ENCODE measurements at regions not wholly inside any gene's neighbourhood (a gene's known extent, or its start where the extent isn't known, plus 50 kb on each side); places are given as distances from the start of the nearest gene placed in this dataset.

DNA sequence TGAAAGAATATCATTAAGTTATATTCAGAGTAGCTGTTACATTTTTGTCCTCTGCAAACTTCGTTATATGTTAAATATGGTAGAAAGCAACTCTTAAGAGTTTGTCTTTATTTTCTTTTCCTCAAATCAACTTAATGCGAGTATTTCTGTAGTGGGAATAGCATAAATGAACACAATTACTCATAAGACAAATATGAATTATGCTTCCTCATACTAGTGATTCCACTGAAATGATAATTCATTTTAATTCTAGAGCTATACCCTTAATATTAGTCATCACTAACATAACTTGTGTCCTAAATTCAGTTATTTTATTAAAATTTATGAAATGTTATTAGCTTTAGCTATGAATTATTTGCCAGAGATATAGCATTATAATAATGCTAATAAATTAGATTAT, 820.6 kb upstream of the KCND2 start:
- H2AFZ ChIP-seq (ENCODE audit: low read depth, low read length): no peak overlapping the region
- no peaks in the 10 kb centered on the region for H3K36me3 ChIP-seq (ENCODE audit: insufficient read depth, low read length)
- no peak overlapping the region for H3K27ac Mint-ChIP-seq (ENCODE audit: unreplicated experiment)
- H3K9me3 Mint-ChIP-seq (ENCODE audit: unreplicated experiment): no peaks in the 10 kb centered on the region
- no peaks in the 10 kb centered on the region for H3K36me3 Mint-ChIP-seq (ENCODE audit: low read depth, unreplicated experiment)
- H3K79me2 ChIP-seq (ENCODE audit: insufficient read depth, low read length): no peaks in the 10 kb centered on the region
- no peak overlapping the region for H3K4me3 Mint-ChIP-seq (ENCODE audit: unreplicated experiment)
- H3K27me3 ChIP-seq (ENCODE audit: insufficient read depth, low read length): no peaks in the 10 kb centered on the region
- no peaks in the 10 kb centered on the region for H3K9me3 ChIP-seq (ENCODE audit: insufficient read depth, low read depth, low read length)
- TF ChIP-seq, protein P1, sequence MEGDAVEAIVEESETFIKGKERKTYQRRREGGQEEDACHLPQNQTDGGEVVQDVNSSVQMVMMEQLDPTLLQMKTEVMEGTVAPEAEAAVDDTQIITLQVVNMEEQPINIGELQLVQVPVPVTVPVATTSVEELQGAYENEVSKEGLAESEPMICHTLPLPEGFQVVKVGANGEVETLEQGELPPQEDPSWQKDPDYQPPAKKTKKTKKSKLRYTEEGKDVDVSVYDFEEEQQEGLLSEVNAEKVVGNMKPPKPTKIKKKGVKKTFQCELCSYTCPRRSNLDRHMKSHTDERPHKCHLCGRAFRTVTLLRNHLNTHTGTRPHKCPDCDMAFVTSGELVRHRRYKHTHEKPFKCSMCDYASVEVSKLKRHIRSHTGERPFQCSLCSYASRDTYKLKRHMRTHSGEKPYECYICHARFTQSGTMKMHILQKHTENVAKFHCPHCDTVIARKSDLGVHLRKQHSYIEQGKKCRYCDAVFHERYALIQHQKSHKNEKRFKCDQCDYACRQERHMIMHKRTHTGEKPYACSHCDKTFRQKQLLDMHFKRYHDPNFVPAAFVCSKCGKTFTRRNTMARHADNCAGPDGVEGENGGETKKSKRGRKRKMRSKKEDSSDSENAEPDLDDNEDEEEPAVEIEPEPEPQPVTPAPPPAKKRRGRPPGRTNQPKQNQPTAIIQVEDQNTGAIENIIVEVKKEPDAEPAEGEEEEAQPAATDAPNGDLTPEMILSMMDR (IDR thresholded peaks at IDR 0.05; ENCODE audit: insufficient read depth, low read depth, low read length): no peak
- TF ChIP-seq EZH2 (IDR thresholded peaks at IDR 0.05; ENCODE audit: insufficient read depth, low read length): no peak
- no peaks in the 10 kb centered on the region for H3K27me3 Mint-ChIP-seq (ENCODE audit: low read depth, unreplicated experiment)
- H4K20me1 ChIP-seq (ENCODE audit: insufficient read depth, low read length): no peaks in the 10 kb centered on the region
- DNase-seq (ENCODE audit: low read depth) (no peak), FAIRE-seq (no peak)
- H3K4me1 ChIP-seq (ENCODE audit: insufficient read depth, low read length): no peaks in the 10 kb centered on the region
- no peak overlapping the region for H3K4me3 ChIP-seq (ENCODE audit: insufficient read depth, low read depth, low read length)
- H3K4me1 Mint-ChIP-seq (ENCODE audit: low read depth, unreplicated experiment): no peaks in the 10 kb centered on the region
- H3K27ac ChIP-seq (ENCODE audit: low read depth, low read length): no peak overlapping the region
- H3K4me2 ChIP-seq (ENCODE audit: low read length): no peak overlapping the region
- no peak overlapping the region for H3K9ac ChIP-seq (ENCODE audit: low read length)

DNA sequence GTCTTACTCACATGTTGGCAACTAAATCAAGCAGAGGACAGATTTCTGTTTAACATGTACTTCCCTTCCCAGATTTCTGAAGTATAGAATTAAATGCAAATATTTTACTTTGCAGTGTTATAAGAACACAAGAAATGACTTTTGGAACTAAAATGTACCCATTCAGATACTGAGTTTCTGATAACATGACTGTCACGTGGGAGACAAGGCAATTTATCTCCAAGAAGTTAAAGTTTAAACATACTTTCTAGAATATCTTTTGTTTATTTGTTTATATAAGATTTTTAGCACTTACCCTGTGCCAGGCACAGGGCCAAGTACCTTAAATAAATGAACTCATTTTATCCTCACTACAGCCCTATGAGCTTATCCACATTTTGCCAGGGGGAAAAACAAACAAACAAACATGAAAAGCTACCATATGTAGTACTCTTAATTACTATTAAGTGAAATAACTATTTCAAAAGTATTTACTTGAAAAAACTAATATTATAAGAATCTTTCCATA, 807.1 kb upstream of the KCND2 start:
- Mint-ChIP-seq H3K4me1 (ENCODE audit: low read depth, unreplicated experiment) (no peaks in the 10 kb centered on the region), H3K36me3 (ENCODE audit: low read depth, unreplicated experiment) (no peaks in the 10 kb centered on the region), H3K9me3 (ENCODE audit: unreplicated experiment) (no peaks in the 10 kb centered on the region), H3K27me3 (ENCODE audit: low read depth, unreplicated experiment) (peaks cover 2% of the 10 kb centered on the region), H3K4me3 (ENCODE audit: unreplicated experiment) (no peak overlapping the region), H3K27ac (ENCODE audit: unreplicated experiment) (no peak overlapping the region)
- Histone ChIP-seq H3K9me3 (ENCODE audit: insufficient read depth, low read depth, low read length) (no peaks in the 10 kb centered on the region), H3K27ac (ENCODE audit: low read depth, low read length) (no peak overlapping the region), H3K27me3 (ENCODE audit: insufficient read depth, low read length) (no peaks in the 10 kb centered on the region), H3K79me2 (ENCODE audit: insufficient read depth, low read length) (no peaks in the 10 kb centered on the region), H3K4me1 (ENCODE audit: insufficient read depth, low read length) (no peaks in the 10 kb centered on the region), H3K4me2 (ENCODE audit: low read length) (no peak overlapping the region), H3K4me3 (ENCODE audit: insufficient read depth, low read depth, low read length) (no peak overlapping the region), H3K36me3 (ENCODE audit: insufficient read depth, low read length) (no peaks in the 10 kb centered on the region), H3K9ac (ENCODE audit: low read length) (no peak overlapping the region), H2AFZ (ENCODE audit: low read depth, low read length) (no peak overlapping the region), H4K20me1 (ENCODE audit: insufficient read depth, low read length) (no peaks in the 10 kb centered on the region)
- DNase-seq (ENCODE audit: low read depth) (no peak), FAIRE-seq (no peak)
- no peak for TF ChIP-seq EZH2 (IDR thresholded peaks at IDR 0.05; ENCODE audit: insufficient read depth, low read length)
- TF ChIP-seq, protein P1 (IDR thresholded peaks at IDR 0.05; ENCODE audit: insufficient read depth, low read depth, low read length): no peak

DNA sequence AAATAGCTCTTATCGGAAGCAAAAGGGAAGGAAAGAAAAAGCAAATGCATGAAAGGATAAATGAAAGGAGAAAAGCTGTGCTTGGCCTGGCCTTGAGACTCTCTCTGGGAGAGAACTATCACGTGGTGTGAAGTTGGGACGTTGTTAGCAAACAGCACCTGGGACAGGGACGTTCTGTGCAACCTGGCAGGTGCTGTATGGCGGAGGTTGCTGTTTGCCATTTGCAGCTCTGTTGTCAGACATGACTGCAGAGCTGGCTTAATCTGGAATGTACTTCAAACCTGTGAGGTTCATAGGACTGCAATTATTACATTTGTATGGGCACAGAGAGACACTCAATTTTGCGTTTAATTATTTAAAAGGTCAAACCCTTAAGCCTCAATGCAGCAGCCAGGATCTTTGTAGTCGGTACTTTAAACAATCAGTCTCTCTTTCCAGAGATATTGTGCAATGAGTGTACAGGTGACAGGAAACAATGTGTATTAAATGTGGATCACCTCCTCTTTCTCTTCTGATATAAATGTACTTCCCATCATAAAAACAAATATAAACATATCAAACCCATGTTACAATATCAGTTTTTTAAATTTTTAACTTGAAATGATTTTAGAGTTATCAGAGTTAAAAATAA, 800.5 kb upstream of the KCND2 start:
- H3K4me1 Mint-ChIP-seq (ENCODE audit: low read depth, unreplicated experiment): no peaks in the 10 kb centered on the region
- Histone ChIP-seq H3K27me3 (ENCODE audit: insufficient read depth, low read length) (no peaks in the 10 kb centered on the region), H3K27ac (ENCODE audit: low read depth, low read length) (no peak overlapping the region), H4K20me1 (ENCODE audit: insufficient read depth, low read length) (no peaks in the 10 kb centered on the region), H3K9ac (ENCODE audit: low read length) (no peak overlapping the region), H3K4me1 (ENCODE audit: insufficient read depth, low read length) (no peaks in the 10 kb centered on the region), H3K4me2 (ENCODE audit: low read length) (no peak overlapping the region), H2AFZ (ENCODE audit: low read depth, low read length) (no peak overlapping the region), H3K4me3 (ENCODE audit: insufficient read depth, low read depth, low read length) (no peak overlapping the region), H3K36me3 (ENCODE audit: insufficient read depth, low read length) (no peaks in the 10 kb centered on the region), H3K79me2 (ENCODE audit: insufficient read depth, low read length) (no peaks in the 10 kb centered on the region), H3K9me3 (ENCODE audit: insufficient read depth, low read depth, low read length) (no peaks in the 10 kb centered on the region)
- DNase-seq (ENCODE audit: low read depth) (no peak), FAIRE-seq (no peak)
- TF ChIP-seq, protein P1 (IDR thresholded peaks at IDR 0.05; ENCODE audit: insufficient read depth, low read depth, low read length): no peak
- TF ChIP-seq EZH2 (IDR thresholded peaks at IDR 0.05; ENCODE audit: insufficient read depth, low read length): no peak
- H3K27ac Mint-ChIP-seq (ENCODE audit: unreplicated experiment): no peak overlapping the region
- no peak overlapping the region for H3K4me3 Mint-ChIP-seq (ENCODE audit: unreplicated experiment)
- no peaks in the 10 kb centered on the region for H3K9me3 Mint-ChIP-seq (ENCODE audit: unreplicated experiment)
- no peaks in the 10 kb centered on the region for H3K36me3 Mint-ChIP-seq (ENCODE audit: low read depth, unreplicated experiment)
- H3K27me3 Mint-ChIP-seq (ENCODE audit: low read depth, unreplicated experiment): peaks cover 2% of the 10 kb centered on the region

Data from astrocyte (in vitro differentiated cells and primary cell).